ENCODE measurements at regions not wholly inside any gene's neighbourhood (a gene's known extent, or its start where the extent isn't known, plus 50 kb on each side); places are given as distances from the start of the nearest gene placed in this dataset.

DNA sequence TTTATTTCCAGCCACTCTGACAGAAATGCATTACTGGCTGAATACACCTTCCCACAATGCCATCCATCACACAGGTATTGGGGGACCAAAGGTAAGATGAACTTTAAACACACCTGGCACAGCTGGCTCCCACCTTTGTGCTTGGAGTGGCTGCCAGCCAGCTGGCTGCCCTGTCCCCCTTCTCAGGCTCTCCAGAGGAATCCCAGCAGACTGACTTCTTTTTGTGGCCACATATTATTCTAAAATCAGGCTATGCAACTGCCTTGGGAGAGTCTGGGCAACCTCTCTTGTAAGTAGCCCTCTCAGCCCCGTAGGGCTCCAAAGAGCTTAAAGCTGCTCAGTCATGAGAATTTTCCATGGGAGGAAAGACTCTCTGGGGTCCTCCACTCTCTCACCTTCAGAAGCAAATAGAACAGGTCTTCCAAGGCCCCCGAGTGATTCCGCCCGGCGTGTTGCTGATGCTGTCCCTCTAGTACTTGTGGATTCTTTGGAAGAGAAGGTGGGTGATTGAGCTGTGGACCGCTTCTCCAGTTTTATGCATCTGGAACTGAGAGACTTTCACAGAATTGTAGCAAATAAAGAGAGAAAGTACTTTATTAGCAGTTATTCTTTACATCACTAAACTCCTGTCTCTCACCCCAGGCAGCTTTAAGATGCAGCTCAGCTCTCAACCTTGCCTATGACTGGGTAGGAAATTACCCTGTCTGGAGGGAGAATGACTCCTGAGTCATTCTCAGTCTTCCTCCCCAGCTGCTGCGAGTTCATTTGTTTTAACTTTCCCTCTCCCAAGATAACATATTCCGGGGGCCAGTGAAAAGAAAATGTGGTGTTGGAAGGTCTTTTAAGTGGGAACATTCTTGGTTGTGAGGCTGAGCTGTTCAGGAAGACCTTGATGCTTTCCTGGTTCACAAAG lies 159.4 kb upstream of the PITX1 start:
- dilution Hi-C loops (cut with MboI; ENCODE audit: extremely low pct_ligation_motif_present, low sequenced_read_pairs), result no loop called here
- no peaks in the 10 kb centered on the region for H3K9me1 ChIP-seq (replicated peaks; ENCODE audit: control insufficient read depth, extremely low read depth, insufficient read depth, low read length)
- DNase-seq (ENCODE audit: low read depth, low spot score), result peak; percentile 80
- no peaks in the 10 kb centered on the region for H3K36me3 ChIP-seq (ENCODE audit: control insufficient read depth in 2 of 2, extremely low read depth in 1 of 2, insufficient read depth in 2 of 2, low read length in 2 of 2)
- H3K9me3 ChIP-seq (replicated peaks; ENCODE audit: control insufficient read depth, insufficient read depth, low read length), result no peaks in the 10 kb centered on the region
- CTCF ChIA-PET, result interaction anchor here (0.7 to 2.4 kb wide), 10 partner anchors 10 to 147 kb away, joined by 3 to 11 read pairs (median 3); no protein-coding TSS in a partner anchor
- no peaks in the 10 kb centered on the region for H4K20me1 ChIP-seq (replicated peaks; ENCODE audit: control insufficient read depth, extremely low read depth, insufficient read depth, low read length)
- peak overlapping the region; percentile 52 for H3K4me2 ChIP-seq (ENCODE audit: insufficient read depth, low read length)
- POLR2A ChIA-PET, result interaction anchor here (0.8 kb wide), 1 partner anchor 16 kb away, joined by 3 read pairs; no protein-coding TSS in a partner anchor
- BruUV-seq (replicated peaks), result no TSS peak
- H3K79me2 ChIP-seq (ENCODE audit: control insufficient read depth, insufficient read depth, low read length), result no peaks in the 10 kb centered on the region
- peak; percentile 84 for FAIRE-seq
- H2AFZ ChIP-seq (ENCODE audit: low read depth, low read length), result no peak overlapping the region
- H3K9ac ChIP-seq (replicated peaks; ENCODE audit: extremely low read depth, insufficient read depth, low read length), result no peak overlapping the region
- TF ChIP-seq GATA2 (IDR thresholded peaks at IDR 0.05; ENCODE audit: insufficient read depth, insufficient read length, low read depth, low read length) (peak; percentile 78), EZH2 (IDR thresholded peaks at IDR 0.05; ENCODE audit: borderline replicate concordance, low read depth, low read length, severe bottlenecking) (no peak), POLR2AphosphoS5 (IDR thresholded peaks at IDR 0.05; ENCODE audit: insufficient read depth, low read depth, low read length) (peak; percentile 20), FOS (IDR thresholded peaks at IDR 0.05; ENCODE audit: borderline replicate concordance, insufficient read depth, low read length) (peak; percentile 80), JUN (IDR thresholded peaks at IDR 0.05; ENCODE audit: borderline replicate concordance, insufficient read depth, insufficient read length, low read depth) (no peak), POLR2A (IDR thresholded peaks at IDR 0.05; ENCODE audit: low read depth, low read length) (no peak), MYC (IDR thresholded peaks at IDR 0.05; ENCODE audit: low read depth, low read length) (no peak)
- TF ChIP-seq, protein P1, sequence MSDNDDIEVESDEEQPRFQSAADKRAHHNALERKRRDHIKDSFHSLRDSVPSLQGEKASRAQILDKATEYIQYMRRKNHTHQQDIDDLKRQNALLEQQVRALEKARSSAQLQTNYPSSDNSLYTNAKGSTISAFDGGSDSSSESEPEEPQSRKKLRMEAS (IDR thresholded peaks at IDR 0.05; ENCODE audit: insufficient read depth, insufficient read length), result no peak
- peak overlapping the region; percentile 25 for H3K27ac ChIP-seq (ENCODE audit: insufficient read depth, low read depth, low read length)
- H3K27me3 ChIP-seq (ENCODE audit: control insufficient read depth in 2 of 2, insufficient read depth in 2 of 2, low read length in 2 of 2), result peaks cover under 1 to 15% of the 10 kb centered on the region in 2 experiments
- H3K4me1 ChIP-seq (ENCODE audit: control insufficient read depth, extremely low read depth, insufficient read depth, low read length), result peaks cover 17% of the 10 kb centered on the region
- H3K4me3 ChIP-seq (replicated peaks in 1 of 3; ENCODE audit: insufficient read depth in 1 of 3, low read depth in 1 of 3, low read length in 3 of 3), result no peak overlapping the region
- intact Hi-C loops (cut with micrococcal nuclease), result loop anchor here (5.0 kb wide), 2 partner anchors 151 to 166 kb away; no protein-coding TSS in a partner anchor
